Fibroblast of pulmonary artery (primary cell): ENCODE measurements at regions not wholly inside any gene's neighbourhood (a gene's known extent, or its start where the extent isn't known, plus 50 kb on each side); places are given as distances from the start of the nearest gene placed in this dataset.

Experiments
- DNase-seq: peaks from one replicate; pipeline ENCODE4 v3.0.0-alpha.2; 2010; ENCODE audit warnings: low read depth
- H3K4me3 ChIP-seq: replicated peaks from 2 replicates; pipeline ENCODE4 v1.5.1; 2011; ENCODE audit warnings: low read depth, mild to moderate bottlenecking, control low read depth, low read length, moderate library complexity
- TF ChIP-seq, protein P1 (sequence below): IDR thresholded peaks from 2 replicates; pipeline ENCODE4 v1.5.1; 2011; ENCODE audit warnings: mild to moderate bottlenecking, control low read depth, low read length, inconsistent platforms; ENCODE audit errors: missing control alignments

- H3K4me3 ChIP-seq = no peak overlapping the region
- TF ChIP-seq, protein P1, sequence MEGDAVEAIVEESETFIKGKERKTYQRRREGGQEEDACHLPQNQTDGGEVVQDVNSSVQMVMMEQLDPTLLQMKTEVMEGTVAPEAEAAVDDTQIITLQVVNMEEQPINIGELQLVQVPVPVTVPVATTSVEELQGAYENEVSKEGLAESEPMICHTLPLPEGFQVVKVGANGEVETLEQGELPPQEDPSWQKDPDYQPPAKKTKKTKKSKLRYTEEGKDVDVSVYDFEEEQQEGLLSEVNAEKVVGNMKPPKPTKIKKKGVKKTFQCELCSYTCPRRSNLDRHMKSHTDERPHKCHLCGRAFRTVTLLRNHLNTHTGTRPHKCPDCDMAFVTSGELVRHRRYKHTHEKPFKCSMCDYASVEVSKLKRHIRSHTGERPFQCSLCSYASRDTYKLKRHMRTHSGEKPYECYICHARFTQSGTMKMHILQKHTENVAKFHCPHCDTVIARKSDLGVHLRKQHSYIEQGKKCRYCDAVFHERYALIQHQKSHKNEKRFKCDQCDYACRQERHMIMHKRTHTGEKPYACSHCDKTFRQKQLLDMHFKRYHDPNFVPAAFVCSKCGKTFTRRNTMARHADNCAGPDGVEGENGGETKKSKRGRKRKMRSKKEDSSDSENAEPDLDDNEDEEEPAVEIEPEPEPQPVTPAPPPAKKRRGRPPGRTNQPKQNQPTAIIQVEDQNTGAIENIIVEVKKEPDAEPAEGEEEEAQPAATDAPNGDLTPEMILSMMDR = no peak
- no peak for DNase-seq
These were observed 419.9 kb downstream of the TUSC7 start for GRCh38 chr3:117129516-117129915.

- DNase-seq = no peak
- TF ChIP-seq, protein P1 = no peak
These were observed 420.6 kb downstream of the TUSC7 start for GRCh38 chr3:117130222-117130621.

GRCh38 chr3:117131259-117131658 lies 421.7 kb downstream of the TUSC7 start:
- no peak overlapping the region for H3K4me3 ChIP-seq
- TF ChIP-seq, protein P1 = no peak
- no peak for DNase-seq

More at GRCh38 chr3:117130222-117130621, 420.6 kb downstream of the TUSC7 start:
- H3K4me3 ChIP-seq = no peak overlapping the region

DNA sequence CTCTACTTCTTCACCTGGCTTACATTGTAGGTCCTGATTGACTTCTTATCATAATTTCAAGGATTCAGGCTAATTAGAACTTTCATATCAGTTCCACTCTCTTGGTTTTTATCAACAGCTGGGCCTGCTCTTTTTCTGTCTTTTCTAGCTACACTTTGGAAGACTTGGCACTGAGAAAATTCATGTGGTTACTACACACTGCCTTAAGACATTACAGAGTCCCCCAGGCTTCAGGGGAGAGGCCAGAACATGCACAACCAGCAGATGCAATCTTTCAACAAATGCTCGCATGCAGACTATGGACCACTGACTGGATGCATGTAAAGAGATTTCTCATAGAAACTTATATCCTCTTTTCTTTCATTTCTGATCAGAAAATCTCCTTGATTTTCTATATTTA lies 423.5 kb downstream of the TUSC7 start:
- TF ChIP-seq, protein P1 = no peak
- no peak overlapping the region for H3K4me3 ChIP-seq
- no peak for DNase-seq

GRCh38 chr3:117135207-117135606 lies 425.6 kb downstream of the TUSC7 start:
- TF ChIP-seq, protein P1 = no peak
- no peak for DNase-seq
- H3K4me3 ChIP-seq = no peak overlapping the region

DNA sequence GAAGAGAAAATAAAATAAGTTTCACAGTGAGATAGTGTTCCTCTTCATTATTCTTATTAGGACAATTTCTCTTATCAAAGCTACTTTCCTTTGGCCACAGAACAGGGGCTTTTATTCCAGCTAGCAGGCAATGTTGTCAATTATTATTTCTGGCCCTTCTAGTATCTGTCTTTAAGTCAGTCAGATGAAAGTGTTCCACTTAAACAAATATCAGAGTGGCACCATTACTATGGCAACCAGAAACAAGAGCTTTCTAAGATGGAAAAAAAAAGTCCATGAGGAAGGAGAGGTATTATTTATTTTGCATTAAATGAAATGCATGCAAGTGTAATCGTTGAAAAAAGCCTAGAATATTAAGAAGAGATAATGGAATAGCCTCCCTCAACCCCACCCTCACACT lies 426.4 kb downstream of the TUSC7 start:
- TF ChIP-seq, protein P1 = no peak
- no peak overlapping the region for H3K4me3 ChIP-seq
- no peak for DNase-seq

GRCh38 chr3:117137065-117137464 lies 427.5 kb downstream of the TUSC7 start:
- H3K4me3 ChIP-seq = no peak overlapping the region
- DNase-seq = no peak
- TF ChIP-seq, protein P1 = no peak
